Hindlimb muscle (tissue), 1 donor: ENCODE measurements at regions not wholly inside any gene's neighbourhood (a gene's known extent, or its start where the extent isn't known, plus 50 kb on each side); places are given as distances from the start of the nearest gene placed in this dataset.
"Not testable (repeated sequence)": the region's sequence is repeated elsewhere in the genome, so short reads cannot be mapped to it uniquely, and the experiment has no call there.

Source experiments
- DNase-seq: peaks from one replicate; pipeline ENCODE4 v3.0.0-alpha.2; 2013

DNA sequence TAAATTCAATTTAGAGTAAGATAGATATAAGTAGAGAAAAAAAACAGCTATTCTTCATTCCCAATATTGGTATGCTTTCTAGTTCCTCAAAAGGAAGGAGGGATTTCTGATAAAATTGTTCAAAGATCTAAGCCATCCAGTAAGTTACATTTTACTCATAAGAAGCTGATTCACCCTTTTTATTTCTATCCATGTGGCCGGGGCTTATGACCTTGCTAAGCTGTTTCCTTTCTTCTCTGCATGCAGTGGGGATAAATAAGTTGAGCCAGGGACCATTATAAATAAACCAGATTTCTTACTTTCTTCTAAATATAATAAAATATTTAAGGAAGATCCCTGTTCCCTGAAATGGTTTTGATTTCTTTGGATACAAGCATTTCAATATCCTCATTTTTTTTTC, 502.3 kb downstream of the PDHA2 start:
- DNase-seq = no peak

DNA sequence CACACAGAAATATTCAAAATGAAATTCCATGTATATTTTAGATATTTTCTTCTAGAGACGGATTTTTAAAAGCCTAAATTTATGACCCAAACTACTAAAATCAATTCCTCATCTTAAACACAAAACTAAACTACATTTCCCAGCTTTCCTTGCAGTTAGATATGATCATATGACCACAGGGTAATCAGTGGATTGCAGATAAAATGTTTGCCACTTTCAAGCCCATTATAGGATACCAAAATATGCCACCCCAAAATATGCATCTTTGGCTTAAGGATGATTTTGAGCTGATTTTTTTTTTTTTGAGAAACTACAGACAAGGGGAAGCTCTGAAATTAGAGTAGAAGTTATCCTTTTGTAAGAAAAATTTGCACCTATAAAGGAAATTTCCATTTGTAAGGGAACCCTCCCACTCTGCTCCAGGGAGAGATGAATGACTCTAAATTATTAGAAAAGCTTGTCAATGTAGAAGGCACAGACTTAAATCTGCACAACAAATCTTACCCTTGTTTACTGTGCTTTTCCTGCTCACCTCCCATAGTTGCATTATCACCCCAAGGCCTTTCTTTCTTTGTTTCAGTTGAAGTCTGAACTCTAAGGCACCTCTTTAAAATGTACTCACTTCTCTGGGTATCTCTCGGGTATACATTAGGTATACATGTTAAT, 503.0 kb downstream of the PDHA2 start:
- DNase-seq = no peak

DNA sequence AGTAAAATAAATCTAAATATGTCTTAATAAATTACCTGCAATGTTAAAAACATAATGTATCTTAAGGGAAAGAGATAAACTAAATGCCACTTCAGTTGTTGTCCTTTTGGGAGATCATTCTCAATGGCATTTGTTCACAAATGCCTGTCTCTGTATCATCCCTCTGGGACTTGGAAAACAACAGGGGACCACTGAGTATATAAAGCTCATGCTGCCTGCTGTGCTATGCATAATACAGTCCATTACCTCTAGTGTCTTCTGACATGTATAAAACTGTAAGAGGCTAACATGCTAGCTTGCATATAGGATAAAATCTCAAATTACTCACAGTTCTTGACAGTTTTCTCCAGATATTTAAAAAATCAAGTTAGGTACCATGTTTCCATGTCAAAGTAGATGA, 503.9 kb downstream of the PDHA2 start:
- no peak for DNase-seq

DNA sequence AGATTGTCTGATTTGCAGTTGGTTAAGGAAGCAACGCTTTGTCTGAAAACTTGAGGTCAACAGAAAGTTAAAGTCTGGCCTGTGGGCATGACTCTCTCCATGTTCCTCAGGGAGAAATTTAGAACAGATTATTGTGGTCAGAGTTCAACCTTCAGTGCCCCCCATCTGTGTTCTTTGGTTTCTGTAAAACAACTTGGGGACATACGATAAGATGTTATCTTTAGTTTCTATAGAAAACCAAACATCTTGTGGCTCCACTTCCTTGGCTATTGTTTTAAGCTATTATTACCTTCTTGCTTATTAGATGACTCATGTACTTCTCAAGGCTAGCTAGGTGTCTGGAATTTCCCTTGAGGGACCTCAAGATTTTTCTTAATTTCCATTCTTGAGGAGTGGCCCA, 507.7 kb downstream of the PDHA2 start:
- DNase-seq = no peak

DNA sequence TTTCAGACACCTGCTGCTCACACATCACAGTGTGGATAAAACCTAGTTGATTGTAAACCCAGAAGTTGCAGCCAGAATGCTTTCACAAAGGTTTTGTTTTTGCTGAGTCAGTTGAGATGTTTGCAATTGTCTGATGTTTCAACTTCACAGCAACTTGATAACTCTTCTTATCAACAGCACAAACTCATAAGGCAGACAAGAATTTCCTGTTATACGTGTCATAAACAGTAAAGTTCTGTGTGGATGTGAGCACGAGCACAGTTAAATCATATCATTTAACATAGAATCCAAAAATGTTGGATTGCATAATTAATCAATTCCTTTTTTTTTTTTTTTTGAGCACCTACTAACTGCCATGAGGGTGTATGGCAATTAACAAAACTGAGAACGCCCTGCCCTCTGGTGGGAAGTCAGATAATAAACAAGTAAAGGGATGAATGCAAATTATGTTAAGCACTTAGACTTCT, 512.2 kb downstream of the PDHA2 start:
- DNase-seq = no peak

DNA sequence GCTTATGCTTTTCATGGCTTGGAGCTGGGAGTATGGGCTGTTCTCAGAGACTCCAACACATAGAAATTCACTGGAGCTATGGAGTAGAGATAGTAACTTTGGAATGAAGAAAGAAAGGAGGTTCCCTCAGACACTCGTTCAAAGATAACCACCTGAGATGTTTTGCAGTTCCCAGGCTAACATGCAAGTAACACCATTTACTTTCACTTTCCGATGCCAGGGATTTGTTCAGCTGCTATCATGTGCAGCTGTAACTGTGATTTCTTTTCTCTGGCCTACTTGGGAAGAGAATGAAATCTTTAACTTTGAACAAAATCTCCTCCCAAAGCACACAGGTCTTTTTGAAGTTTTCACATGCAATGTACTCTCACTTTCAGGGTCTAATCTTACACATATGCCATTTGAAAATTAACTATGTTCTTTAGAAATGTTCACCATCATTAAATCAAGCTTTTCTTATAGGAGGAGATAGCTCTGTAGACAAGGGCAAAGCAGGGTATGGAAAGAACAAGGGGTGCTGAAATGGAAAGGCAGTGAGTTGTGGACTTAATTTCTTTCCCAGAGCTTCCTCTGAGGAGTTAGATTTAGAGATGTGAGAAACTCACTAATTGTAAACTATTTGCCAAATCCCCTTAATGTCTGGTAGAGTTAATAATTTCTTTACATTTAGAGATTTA, 514.3 kb downstream of the PDHA2 start:
- DNase-seq = no peak

DNA sequence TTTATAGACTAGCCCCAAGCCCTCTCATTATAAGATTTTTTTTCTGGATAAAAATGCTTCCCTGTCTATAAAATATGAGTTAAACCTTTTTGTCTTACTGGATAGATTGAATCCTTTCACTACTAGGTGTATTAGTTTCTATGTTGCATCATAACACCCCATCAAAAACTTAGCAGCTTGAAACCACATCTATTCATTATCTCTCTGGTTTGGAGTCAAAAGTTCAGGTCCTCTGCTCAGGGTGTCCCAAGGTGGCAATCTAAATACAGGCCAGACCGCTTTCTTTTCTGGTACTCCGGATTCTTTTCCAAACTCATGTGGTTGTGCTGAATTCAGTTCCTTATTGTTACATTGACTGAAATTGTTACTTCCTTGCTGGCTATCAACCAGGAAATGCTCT, 515.5 kb downstream of the PDHA2 start:
- no peak for DNase-seq

DNA sequence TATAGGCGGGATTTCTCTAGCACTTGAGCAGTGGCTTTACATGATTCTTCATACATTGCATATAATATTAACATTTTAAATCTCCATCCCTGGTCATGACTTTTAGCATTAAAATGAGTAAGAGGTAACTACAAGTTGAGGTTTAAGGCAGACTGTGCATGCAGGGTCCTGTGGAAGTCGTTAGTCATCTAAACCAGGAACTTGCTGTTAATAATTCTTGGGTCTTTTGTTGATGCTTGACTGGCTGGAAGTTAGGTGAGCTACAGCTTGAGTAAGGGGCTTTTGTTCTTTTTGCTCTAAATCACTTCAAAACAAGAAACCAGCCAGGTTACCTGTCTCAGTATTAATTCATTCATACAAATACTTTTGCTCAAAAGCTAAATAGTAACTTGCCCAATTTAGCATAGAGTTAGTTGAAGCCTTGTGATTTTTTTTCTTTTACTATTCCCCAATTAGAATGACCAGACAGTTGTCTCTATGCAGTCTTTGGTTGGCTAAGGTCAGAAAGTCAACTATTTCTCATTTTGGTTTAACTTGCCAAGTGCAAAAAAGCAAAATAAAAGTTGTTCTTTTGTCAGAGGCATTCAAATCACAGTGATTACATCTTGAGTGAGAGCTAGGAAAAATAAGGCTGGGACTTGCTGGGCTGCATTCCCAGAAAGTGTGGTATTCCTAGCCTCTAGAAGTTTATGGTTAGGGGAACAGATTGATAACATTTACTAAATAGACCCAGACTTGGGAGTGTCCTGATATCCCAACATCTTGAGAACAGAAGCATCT, 516.9 kb downstream of the PDHA2 start:
- no peak for DNase-seq

DNA sequence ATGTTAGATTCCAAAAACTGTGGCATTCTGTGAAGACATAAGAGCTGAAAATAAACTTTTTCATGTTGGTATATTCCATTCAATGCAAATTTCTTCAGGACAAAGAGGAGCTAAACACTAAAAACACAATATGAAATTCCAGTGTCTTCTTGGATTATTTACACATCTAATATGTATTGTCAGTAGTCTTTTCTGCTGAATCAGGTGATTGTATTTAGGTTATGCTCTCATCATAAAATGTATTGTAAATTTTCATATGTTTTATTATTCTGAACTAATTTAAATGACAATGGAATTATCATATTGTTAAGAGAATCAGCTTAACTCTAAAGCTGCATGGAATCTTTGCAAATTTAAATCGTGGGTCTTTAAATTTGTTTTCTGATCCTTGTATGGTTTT, 526.7 kb downstream of the PDHA2 start:
- no peak for DNase-seq

DNA sequence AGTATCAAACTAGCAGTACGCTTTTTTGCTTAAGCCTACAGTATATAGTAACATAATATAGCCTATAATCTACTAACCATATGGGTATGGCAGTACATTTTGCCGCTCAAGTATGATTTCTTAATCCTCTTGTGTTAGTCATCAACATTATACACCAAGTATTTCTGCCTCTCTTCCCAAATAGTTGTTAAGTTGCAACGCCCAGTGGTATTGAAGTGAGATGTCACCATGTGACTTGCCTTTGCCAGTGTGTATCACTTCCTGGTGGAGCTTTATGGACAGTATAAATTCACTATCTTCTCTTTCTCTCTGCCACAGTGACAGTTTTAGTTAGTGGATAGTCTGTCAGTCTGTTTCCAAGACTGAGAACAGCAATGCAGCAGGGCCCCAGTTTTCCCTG, 535.5 kb downstream of the PDHA2 start:
- DNase-seq = no peak

DNA sequence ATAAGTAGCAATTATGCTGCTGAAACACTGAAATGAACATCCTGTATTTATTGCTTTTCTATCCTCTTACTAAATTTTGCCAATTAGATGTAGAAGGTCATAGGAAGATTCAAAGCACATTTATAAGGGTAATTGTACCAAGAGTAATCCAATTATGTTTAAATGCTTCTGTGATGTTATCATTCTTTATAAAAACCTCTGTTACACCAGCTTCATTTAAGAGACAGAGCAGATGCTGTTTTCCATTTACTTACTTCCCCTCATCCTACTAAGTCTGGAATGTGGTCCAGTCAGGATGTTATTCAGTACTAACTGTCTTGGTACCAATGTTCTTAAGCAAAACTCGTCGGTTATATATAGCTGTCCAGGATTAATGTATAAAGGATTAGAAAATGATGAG, 539.6 kb downstream of the PDHA2 start:
- no peak for DNase-seq

DNA sequence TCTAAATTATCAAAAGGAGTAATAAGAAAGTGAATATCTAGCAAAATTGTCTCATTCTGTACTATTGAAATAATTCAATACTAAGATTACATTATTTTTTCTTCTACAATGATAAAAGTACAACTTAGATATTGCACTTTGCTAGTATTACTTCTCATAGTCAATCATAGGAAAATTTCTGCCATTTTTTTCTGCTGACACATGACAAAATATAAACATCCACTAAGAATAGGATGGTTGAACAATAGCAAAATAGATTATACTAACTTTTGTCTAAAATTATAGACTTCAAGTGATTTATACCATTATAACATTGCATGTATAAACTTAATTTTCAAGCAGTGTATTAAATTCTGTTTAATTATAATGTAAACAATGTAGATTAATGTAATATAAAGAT, 540.2 kb downstream of the PDHA2 start:
- DNase-seq = no peak

DNA sequence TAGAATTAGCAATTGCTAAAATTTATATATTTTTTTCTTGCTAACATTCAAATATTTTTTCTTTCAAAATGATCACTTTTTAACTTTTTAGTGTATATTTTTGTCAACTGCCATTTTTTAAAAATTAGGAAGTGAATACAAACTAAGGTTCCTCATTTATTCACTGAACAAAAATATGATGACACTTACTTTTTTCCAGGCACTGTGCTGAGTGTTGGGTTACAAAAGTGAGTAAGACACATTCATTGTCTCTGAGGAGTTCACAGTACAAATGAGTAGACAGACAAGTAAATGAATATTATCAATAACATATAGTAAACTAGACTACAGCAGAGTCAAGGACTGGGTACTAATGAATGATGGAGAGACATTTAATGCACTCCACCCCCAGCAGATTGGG, 543.5 kb downstream of the PDHA2 start:
- DNase-seq = no peak

DNA sequence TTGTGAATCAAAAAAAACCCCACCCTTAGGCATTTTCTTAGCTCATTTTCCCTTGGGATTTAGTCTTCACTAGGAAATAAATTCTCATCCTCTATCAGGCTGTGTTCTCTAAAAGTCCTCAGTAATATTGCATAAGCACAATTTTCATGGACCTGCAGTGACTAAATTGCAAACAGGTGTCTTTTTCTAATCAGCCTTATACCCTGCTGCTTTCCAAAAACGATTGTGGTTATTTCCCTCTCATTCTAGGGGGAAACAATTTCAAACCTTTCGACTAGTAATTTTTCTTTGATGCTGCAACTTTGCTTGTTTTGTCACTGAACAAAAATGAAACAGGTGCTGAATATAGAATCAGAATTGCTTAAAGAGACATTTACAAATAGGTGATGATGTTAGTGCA, 549.9 kb downstream of the PDHA2 start:
- no peak for DNase-seq

DNA sequence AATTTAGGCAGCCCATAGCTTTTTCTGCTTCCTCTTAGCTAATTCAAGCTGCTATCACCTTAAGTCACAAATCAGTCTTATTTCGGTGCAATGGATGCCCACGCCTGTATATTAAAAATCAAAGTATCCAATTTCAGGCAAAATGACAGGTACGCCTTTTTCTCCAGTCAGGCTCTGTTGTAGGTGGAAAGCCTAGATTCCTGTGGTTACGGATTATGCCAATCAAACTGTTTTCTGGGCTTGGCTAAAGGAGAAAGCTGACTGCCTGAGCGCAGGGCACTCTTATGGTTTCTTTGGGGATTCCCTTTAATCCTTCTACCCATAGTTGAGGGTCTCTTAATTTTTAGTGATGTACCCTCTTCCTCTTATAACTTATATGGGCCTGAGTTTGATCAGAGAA, 550.5 kb downstream of the PDHA2 start:
- no peak for DNase-seq

DNA sequence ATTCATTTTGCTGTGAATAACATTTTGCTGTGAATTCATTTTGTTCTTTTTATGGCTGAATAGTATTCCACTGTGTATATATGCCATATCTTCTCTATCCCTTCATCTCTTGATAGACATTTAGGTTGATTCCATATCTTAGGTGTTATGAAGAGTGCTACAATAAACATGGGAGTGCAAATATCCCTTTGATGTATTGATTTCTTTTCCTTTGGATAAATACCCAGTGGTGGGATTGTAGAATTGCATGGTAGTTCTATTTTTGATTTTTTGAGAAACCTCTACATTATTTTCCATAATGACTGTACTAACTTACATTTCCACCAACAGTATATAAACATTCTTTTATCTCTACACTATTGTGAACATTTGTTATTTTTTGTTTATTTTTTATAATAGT, 555.9 kb downstream of the PDHA2 start:
- no peak for DNase-seq

DNA sequence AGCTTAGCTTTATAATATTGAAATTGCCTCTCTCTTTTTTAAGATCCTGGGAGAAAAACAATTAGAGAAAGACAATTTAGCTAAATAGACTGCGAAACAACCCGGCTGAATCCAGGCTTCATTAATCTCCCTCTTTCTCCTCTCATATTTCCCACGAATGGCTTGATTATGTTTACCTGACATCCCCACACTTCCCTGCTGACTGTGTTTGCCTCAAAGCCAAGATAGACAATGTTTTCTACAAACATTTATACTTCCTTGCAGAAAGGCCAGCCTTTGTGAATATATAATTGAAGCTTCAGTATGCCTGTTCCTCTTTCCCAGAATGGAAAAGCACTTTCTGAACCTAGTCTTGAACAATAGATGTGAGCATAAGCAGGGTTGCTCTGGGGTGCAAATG, 566.8 kb downstream of the PDHA2 start:
- DNase-seq = no peak

DNA sequence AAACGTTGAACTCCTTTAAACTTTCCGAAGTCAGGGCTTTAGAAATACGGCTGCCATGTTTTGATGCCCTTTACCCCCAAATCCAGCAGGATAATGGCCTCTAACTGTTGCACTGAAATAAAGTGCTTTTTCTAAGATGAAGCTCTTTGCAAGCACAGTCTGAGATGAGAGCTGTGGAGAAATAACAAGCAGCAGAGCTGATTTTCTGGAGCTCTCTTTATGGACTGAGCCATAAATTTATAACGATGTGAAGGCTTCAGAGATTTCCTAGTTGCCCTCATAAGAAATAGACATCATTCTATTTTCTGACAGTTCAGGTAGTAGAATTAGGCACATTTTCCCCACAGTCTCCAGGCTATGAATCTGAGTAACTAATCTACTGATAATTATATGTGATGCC, 567.3 kb downstream of the PDHA2 start:
- DNase-seq = no peak

DNA sequence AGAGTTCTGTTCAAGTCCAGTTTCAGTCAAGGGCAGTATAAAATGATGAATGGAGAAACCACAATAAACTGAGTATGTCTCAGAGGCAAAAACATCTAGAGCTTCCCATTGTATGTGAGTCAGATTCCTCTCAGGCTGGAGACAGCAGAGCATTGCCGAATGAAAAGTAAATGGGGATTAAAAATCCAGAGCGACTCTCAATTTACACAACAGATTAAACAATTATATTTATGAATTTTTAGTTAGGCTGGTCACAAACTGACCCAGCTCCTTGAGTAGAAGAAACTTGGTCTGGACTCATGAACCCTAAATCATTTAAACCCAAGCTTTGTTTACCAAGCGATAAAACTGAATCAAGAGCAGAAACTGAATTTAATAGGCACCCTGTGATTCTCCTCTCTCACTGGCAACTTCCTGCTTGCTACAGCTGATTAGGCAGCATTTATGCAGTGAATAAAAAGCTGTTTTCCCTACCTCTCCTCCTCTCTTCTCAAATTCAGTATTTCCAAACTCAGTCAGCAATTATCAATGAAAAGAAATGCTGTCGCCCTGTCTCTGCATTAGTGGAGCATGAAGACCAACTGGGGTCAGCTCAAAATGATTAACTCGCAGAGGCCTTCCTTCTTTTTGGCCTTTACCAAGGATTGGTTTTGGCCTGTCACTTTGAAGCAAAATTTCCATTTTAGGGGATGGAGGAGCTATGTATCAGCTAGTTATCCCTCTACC, 568.0 kb downstream of the PDHA2 start:
- DNase-seq = no peak

DNA sequence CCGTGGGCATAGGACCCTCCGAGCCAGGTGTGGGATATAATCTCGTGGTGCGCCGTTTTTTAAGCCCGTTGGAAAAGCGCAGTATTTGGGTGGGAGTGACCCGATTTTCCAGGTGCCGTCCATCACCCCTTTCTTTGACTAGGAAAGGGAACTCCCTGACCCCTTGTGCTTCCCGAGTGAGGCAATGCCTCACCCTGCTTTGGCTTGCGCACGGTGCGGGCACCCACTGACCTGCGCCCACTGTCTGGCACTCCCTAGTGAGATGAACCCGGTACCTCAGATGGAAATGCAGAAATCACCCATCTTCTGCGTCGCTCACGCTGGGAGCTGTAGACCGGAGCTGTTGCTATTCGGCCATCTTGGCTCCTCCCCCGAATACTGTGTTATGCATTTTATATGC, 575.0 kb downstream of the PDHA2 start:
- DNase-seq = not testable (repeated sequence)

DNA sequence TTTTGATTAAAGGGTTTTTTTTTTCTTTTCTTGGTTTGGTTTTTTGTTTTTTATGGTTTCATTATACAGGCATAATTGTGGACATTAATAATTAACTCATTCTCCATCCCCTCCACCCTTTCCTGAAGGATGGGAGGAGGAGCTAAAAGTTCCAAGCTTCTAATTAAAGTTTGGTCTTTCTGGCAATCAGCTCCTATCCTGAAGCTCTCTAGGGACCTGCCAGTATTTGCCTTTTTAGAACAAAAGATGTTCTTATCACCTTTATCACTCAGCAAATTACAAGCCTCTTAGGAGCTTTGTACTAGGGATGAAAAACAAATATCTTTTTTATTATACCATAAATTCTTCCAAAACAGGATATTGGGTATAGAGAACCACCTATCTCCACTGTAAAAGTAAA, 589.8 kb downstream of the PDHA2 start:
- no peak for DNase-seq

DNA sequence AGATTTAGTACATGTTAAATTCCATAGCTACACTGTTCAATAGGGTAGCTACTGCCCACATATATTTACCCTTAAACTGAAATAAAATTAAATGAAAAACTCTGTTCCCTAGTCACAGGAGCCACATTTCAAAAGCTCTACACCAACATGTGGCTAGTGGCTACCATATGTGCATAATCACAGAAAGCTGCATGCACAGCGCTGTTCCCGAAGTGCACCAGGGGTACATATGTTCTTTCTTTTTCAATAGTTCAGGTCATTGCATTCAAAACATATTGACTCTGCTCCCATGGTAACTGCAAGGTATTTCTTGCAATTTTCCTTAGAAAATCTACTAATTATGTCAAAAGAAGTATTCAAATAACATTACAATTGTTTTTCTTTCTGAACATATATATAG, 591.2 kb downstream of the PDHA2 start:
- no peak for DNase-seq

DNA sequence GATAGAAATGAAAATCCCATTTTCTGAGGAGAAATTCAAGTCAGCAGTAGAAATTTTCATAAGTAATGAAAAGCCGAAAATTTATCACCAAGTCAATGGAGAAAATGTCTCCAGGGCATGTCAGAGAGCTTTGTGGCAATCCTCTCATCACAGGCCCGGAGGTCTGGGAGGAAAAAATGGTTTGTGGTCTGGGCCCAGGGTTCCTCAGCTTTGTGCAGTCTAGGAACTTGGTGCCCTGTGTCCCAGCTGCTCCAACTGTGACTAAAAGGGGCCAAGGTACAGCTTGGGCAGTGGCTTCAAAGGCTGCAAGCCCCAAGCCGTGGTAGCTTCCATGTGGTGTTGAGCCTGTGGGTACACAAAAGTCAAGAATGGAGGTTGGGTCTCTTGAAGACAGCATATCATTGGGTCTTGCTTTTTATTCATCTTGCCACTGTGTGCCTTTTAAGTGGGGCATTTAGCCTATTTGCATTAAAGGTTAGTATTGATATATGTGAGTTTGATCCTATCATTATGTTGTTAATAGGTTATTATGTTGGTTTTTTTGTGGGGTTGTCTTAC, 608.5 kb downstream of the PDHA2 start:
- no peak for DNase-seq
